ENCODE measurements at regions not wholly inside any gene's neighbourhood (a gene's known extent, or its start where the extent isn't known, plus 50 kb on each side); places are given as distances from the start of the nearest gene placed in this dataset.
"Not testable (repeated sequence)": the region's sequence is repeated elsewhere in the genome, so short reads cannot be mapped to it uniquely, and the experiment has no call there.

GRCh38 chr3:139187154-139187553 is 142.5 kb upstream of the PRR23C start:
- H3K27me3 ChIP-seq (replicated peaks; ENCODE audit: insufficient read depth): no peaks in the 10 kb centered on the region
- H3K4me3 ChIP-seq: no peak overlapping the region
- no peaks in the 10 kb centered on the region for H3K4me1 ChIP-seq (ENCODE audit: control insufficient read depth in 1 of 2, low read depth in 2 of 2)
- H3K36me3 ChIP-seq: no peaks in the 10 kb centered on the region
- ATAC-seq (ENCODE audit: insufficient number of reproducible peaks, low FRiP score, low read depth) (no peak), DNase-seq (ENCODE audit: low spot score) (no peak)
- no peaks in the 10 kb centered on the region for H3K9me3 ChIP-seq
- TF ChIP-seq CTCF (IDR thresholded peaks at IDR 0.05): no peak
- H3K27ac ChIP-seq: no peak overlapping the region

GRCh38 chr3:139187648-139188047 is 143.0 kb upstream of the PRR23C start:
- ATAC-seq (ENCODE audit: insufficient number of reproducible peaks, low FRiP score, low read depth) (no peak), DNase-seq (ENCODE audit: low spot score) (no peak)
- Histone ChIP-seq H3K4me3 (no peak overlapping the region), H3K27ac (no peak overlapping the region), H3K27me3 (replicated peaks; ENCODE audit: insufficient read depth) (no peaks in the 10 kb centered on the region), H3K9me3 (no peaks in the 10 kb centered on the region), H3K36me3 (no peaks in the 10 kb centered on the region), H3K4me1 (ENCODE audit: control insufficient read depth in 1 of 2, low read depth in 2 of 2) (no peaks in the 10 kb centered on the region)
- no peak for TF ChIP-seq CTCF (IDR thresholded peaks at IDR 0.05)

GRCh38 chr3:139189943-139190342 is 145.3 kb upstream of the PRR23C start:
- DNase-seq (ENCODE audit: low spot score) (no peak), ATAC-seq (ENCODE audit: insufficient number of reproducible peaks, low FRiP score, low read depth) (no peak)
- TF ChIP-seq CTCF (IDR thresholded peaks at IDR 0.05): no peak

GRCh38 chr3:139194421-139194820 is 149.4 kb upstream of the MRPS22 start:
- not testable (repeated sequence) for DNase-seq (ENCODE audit: low spot score); H3K4me3 ChIP-seq; H3K36me3 ChIP-seq; H3K27me3 ChIP-seq (replicated peaks; ENCODE audit: insufficient read depth); H3K9me3 ChIP-seq; H3K4me1 ChIP-seq (ENCODE audit: control insufficient read depth in 1 of 2, low read depth in 2 of 2); ATAC-seq (ENCODE audit: insufficient number of reproducible peaks, low FRiP score, low read depth); H3K27ac ChIP-seq

More at GRCh38 chr3:139189943-139190342, 145.3 kb upstream of the PRR23C start:
- Histone ChIP-seq H3K36me3 (no peaks in the 10 kb centered on the region), H3K27ac (no peak overlapping the region), H3K4me1 (ENCODE audit: control insufficient read depth in 1 of 2, low read depth in 2 of 2) (no peaks in the 10 kb centered on the region), H3K27me3 (replicated peaks; ENCODE audit: insufficient read depth) (no peaks in the 10 kb centered on the region), H3K4me3 (no peak overlapping the region), H3K9me3 (no peaks in the 10 kb centered on the region)

GRCh38 chr3:139196146-139196545 is 147.7 kb upstream of the MRPS22 start:
- not testable (repeated sequence) for H3K27ac ChIP-seq; H3K27me3 ChIP-seq (replicated peaks; ENCODE audit: insufficient read depth); H3K36me3 ChIP-seq; H3K4me3 ChIP-seq; H3K9me3 ChIP-seq; H3K4me1 ChIP-seq (ENCODE audit: control insufficient read depth in 1 of 2, low read depth in 2 of 2); ATAC-seq (ENCODE audit: insufficient number of reproducible peaks, low FRiP score, low read depth); DNase-seq (ENCODE audit: low spot score)

- Histone ChIP-seq H3K9me3 (no peaks in the 10 kb centered on the region), H3K4me3 (no peak overlapping the region), H3K27ac (no peak overlapping the region), H3K27me3 (replicated peaks; ENCODE audit: insufficient read depth) (no peaks in the 10 kb centered on the region), H3K4me1 (ENCODE audit: control insufficient read depth in 1 of 2, low read depth in 2 of 2) (no peaks in the 10 kb centered on the region), H3K36me3 (no peaks in the 10 kb centered on the region)
- no peak for DNase-seq (ENCODE audit: low spot score)
- no peak for ATAC-seq (ENCODE audit: insufficient number of reproducible peaks, low FRiP score, low read depth)
- TF ChIP-seq CTCF (IDR thresholded peaks at IDR 0.05): no peak
Measured at GRCh38 chr3:139197251-139197650, 146.6 kb upstream of the MRPS22 start.
